Endothelial cell of umbilical vein (primary cell): ENCODE measurements at regions not wholly inside any gene's neighbourhood (a gene's known extent, or its start where the extent isn't known, plus 50 kb on each side); places are given as distances from the start of the nearest gene placed in this dataset.

Source experiments
- EZH2 ChIP-seq: IDR thresholded peaks from 2 replicates; pipeline ENCODE4 v1.6.1; 2012; ENCODE audit warnings: borderline replicate concordance, low read depth, mild to moderate bottlenecking, moderate library complexity, low read length, inconsistent platforms; ENCODE audit not compliant: severe bottlenecking
- FOS ChIP-seq: IDR thresholded peaks from 2 replicates; pipeline ENCODE4 v1.6.1; 2011; ENCODE audit warnings: mild to moderate bottlenecking, low read length, moderate library complexity, borderline replicate concordance; ENCODE audit not compliant: insufficient read depth
- GATA2 ChIP-seq: IDR thresholded peaks from 2 replicates; pipeline ENCODE4 v1.7.0; 2011; ENCODE audit warnings: low read depth, mild to moderate bottlenecking, moderate library complexity, mixed read lengths, low read length; ENCODE audit not compliant: insufficient read length, insufficient read depth
- JUN ChIP-seq: IDR thresholded peaks from 2 replicates; pipeline ENCODE4 v1.6.1; 2011; ENCODE audit warnings: borderline replicate concordance, low read depth; ENCODE audit not compliant: insufficient read length, insufficient read depth
- MYC ChIP-seq: IDR thresholded peaks from one replicate; pipeline ENCODE4 v1.6.1; 2011; ENCODE audit warnings: mild to moderate bottlenecking, low read depth, low read length
- POLR2A ChIP-seq: IDR thresholded peaks from 2 replicates; pipeline ENCODE4 v1.6.1; 2012; ENCODE audit warnings: low read depth, mild to moderate bottlenecking, control low read depth, low read length
- POLR2AphosphoS5 ChIP-seq: IDR thresholded peaks from 2 replicates; pipeline ENCODE4 v1.6.1; 2012; ENCODE audit warnings: low read depth, mild to moderate bottlenecking, control low read depth, low read length, moderate library complexity; ENCODE audit not compliant: insufficient read depth
- TF ChIP-seq, protein P1 (sequence below): IDR thresholded peaks from 2 replicates; pipeline ENCODE4 v1.6.1; 2011; ENCODE audit not compliant: insufficient read depth, insufficient read length
- TF ChIP-seq, protein P2 (sequence below), 2 donors: IDR thresholded peaks; 1 replicate in 1 of 2; 2 replicates in 1 of 2; pipeline ENCODE4 v1.5.1; 2011; ENCODE audit warnings: low read length in 2 of 2, mild to moderate bottlenecking in 2 of 2, moderate library complexity in 2 of 2, control low read depth in 1 of 2, inconsistent platforms in 1 of 2, low read depth in 1 of 2; ENCODE audit not compliant: insufficient read depth in 1 of 2; ENCODE audit errors: extremely low read depth in 1 of 2

DNA sequence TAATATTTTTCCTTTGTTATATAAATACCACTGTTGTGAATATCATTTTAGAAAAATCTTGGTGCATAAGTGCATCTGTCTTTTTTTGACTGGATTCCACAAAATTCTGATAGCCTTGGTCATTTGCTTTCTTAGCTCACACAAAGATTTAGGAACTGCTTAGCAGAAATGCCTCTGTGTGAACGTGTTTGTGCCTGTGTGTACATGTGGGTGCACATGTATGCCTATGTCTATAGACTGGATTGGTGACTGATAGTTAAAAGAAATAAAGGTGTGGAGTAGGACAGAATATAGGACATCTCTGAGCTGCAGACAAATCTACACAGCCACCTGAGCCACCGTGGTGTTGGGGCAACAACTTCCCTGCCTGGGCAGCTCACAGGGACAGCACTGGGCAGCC lies 93.8 kb downstream of the TSN start:
- TF ChIP-seq, protein P1, sequence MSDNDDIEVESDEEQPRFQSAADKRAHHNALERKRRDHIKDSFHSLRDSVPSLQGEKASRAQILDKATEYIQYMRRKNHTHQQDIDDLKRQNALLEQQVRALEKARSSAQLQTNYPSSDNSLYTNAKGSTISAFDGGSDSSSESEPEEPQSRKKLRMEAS: no peak
- TF ChIP-seq, protein P2, sequence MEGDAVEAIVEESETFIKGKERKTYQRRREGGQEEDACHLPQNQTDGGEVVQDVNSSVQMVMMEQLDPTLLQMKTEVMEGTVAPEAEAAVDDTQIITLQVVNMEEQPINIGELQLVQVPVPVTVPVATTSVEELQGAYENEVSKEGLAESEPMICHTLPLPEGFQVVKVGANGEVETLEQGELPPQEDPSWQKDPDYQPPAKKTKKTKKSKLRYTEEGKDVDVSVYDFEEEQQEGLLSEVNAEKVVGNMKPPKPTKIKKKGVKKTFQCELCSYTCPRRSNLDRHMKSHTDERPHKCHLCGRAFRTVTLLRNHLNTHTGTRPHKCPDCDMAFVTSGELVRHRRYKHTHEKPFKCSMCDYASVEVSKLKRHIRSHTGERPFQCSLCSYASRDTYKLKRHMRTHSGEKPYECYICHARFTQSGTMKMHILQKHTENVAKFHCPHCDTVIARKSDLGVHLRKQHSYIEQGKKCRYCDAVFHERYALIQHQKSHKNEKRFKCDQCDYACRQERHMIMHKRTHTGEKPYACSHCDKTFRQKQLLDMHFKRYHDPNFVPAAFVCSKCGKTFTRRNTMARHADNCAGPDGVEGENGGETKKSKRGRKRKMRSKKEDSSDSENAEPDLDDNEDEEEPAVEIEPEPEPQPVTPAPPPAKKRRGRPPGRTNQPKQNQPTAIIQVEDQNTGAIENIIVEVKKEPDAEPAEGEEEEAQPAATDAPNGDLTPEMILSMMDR (IDR thresholded peaks at IDR 0.05; ENCODE audit: extremely low read depth in 1 of 2, insufficient read depth in 1 of 2, low read depth in 1 of 2, low read length in 2 of 2): no peak
- TF ChIP-seq EZH2 (no peak), POLR2AphosphoS5 (no peak), POLR2A (no peak), JUN (no peak), FOS (no peak), MYC (no peak), GATA2 (no peak)
